ENCODE measurements at regions not wholly inside any gene's neighbourhood (a gene's known extent, or its start where the extent isn't known, plus 50 kb on each side); places are given as distances from the start of the nearest gene placed in this dataset.
A peak's percentile ranks its signal among the peaks of the same experiment; 100 is the strongest.

DNA sequence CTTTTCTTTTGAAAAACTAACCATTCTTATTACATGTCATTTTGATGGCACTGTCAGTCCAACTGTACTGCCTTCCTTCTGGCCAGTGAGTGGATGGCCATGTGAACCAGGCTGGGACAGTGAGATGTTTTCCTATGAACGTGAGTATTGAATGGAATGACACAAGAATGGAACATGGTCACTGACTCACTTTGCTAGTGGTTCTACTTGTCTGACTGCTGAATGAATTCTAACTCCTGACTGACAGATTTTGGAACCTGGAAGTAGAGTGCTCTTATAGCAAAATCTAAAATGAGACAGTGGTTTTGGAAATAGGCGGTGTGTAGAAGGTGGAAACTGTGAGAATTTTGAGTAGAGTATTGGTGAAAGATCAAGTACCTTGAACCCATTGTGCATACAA, 606.9 kb upstream of the KCNMB2 start:
- no peak for DNase-seq (ENCODE audit: extremely low read depth, low read depth)
- TF ChIP-seq, protein P1, sequence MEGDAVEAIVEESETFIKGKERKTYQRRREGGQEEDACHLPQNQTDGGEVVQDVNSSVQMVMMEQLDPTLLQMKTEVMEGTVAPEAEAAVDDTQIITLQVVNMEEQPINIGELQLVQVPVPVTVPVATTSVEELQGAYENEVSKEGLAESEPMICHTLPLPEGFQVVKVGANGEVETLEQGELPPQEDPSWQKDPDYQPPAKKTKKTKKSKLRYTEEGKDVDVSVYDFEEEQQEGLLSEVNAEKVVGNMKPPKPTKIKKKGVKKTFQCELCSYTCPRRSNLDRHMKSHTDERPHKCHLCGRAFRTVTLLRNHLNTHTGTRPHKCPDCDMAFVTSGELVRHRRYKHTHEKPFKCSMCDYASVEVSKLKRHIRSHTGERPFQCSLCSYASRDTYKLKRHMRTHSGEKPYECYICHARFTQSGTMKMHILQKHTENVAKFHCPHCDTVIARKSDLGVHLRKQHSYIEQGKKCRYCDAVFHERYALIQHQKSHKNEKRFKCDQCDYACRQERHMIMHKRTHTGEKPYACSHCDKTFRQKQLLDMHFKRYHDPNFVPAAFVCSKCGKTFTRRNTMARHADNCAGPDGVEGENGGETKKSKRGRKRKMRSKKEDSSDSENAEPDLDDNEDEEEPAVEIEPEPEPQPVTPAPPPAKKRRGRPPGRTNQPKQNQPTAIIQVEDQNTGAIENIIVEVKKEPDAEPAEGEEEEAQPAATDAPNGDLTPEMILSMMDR (IDR thresholded peaks at IDR 0.05; ENCODE audit: low read depth, low read length, missing control alignments) = no peak
- H3K4me3 ChIP-seq (replicated peaks; ENCODE audit: low read depth, low read length) = no peak overlapping the region

DNA sequence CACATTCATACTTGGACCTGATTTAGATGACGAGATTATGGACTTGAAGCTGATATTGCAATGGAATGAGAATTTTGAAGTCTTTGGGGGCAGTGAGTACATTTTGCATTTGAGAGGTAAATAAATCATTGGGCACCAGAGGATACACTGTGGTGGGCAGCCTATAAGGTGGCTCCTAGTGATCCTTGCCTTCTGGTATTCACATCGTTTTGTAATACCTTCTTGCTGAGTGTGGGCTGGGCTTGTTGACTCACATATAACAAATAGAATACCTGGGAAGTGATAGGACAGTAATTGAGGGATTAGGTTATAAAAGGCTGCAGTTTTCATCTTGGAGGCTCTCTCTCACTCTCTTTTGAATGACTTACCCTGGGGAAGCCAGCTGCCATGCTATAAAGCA, 605.5 kb upstream of the KCNMB2 start:
- TF ChIP-seq, protein P1 (IDR thresholded peaks at IDR 0.05; ENCODE audit: low read depth, low read length, missing control alignments) = no peak
- DNase-seq (ENCODE audit: extremely low read depth, low read depth) = no peak
- no peak overlapping the region for H3K4me3 ChIP-seq (replicated peaks; ENCODE audit: low read depth, low read length)

DNA sequence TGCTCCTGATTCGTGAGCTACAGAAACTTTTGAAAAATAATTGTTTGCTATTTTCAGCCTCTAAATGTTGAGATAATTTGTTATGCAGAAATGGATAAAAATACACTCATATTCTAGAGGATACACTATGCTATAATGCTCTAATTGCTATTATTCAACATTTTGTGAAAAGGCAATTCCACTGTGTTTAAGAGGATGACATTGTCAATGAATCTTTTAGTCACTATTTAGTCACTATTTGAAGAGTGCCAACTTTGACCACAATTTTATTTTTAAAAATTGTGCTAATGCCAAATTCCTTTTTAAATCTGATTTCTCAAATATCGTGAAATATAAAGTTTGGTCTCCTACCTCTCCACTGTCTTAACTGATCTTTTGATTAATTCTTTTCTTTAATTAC, 604.9 kb upstream of the KCNMB2 start:
- DNase-seq (ENCODE audit: extremely low read depth, low read depth) = no peak
- H3K4me3 ChIP-seq (replicated peaks; ENCODE audit: low read depth, low read length) = no peak overlapping the region
- TF ChIP-seq, protein P1 (IDR thresholded peaks at IDR 0.05; ENCODE audit: low read depth, low read length, missing control alignments) = no peak

DNA sequence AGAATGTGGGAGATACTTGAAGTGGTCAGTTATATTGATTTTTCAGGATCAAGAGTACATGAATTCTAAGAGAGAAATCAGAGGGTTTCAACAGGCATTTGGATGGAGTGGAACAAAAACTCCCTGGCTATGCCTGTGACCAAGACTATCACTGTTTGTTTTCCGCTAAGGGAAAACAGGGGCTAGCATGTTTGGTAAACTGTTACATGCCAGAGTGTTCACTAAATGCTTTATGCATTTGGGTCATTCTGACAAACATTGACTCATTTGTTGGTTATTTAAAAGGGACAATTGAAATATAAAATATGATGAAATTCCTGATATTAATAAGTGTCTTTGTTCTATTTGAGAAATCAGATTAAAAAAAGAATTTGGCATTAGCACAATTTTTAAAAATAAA, 603.9 kb upstream of the KCNMB2 start:
- TF ChIP-seq, protein P1 (IDR thresholded peaks at IDR 0.05; ENCODE audit: low read depth, low read length, missing control alignments) = no peak
- no peak for DNase-seq (ENCODE audit: extremely low read depth, low read depth)
- no peak overlapping the region for H3K4me3 ChIP-seq (replicated peaks; ENCODE audit: low read depth, low read length)

DNA sequence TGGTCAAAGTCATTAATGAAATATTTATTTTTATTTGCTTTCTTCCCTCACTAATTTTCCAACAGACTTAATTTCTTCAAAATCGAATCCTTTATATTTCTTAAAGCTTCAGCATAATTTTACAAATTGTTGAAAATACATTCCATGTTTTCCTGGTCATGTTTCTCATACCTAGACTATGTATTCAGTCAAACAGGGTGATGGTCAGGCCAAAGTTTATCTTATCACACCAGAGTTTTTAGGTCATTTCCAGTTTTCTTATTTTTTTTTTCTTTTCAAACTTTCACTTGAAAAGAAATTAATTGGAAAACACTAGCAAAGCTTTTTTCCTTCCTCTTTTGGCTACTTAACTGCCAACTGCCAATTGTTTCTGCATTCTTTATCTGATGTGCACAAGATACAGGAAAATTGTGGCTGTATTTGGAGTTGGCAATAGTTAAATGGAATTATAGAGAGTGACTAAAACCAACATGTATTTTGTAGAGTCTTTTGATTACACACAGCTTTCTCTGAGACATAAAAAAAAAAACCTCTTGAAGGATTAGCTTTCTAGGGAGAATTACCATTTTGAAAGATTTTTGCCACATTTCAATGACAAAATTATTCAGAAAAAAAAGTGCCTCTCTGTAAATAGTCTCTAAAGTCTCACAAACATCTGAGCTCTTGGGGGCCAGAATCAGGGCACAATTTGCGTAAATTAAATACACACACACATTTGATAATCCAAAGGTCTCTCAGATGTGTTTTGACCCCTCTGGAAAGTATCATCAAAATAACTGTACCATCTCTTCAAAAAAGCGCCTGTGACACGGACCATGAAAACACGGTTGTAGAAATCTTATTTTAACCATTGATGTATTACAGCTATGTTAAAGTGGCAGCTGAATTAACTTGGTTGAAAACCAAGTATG, 603.2 kb upstream of the KCNMB2 start:
- TF ChIP-seq, protein P1 (IDR thresholded peaks at IDR 0.05; ENCODE audit: low read depth, low read length, missing control alignments) = no peak
- DNase-seq (ENCODE audit: extremely low read depth, low read depth) = no peak
- no peak overlapping the region for H3K4me3 ChIP-seq (replicated peaks; ENCODE audit: low read depth, low read length)

DNA sequence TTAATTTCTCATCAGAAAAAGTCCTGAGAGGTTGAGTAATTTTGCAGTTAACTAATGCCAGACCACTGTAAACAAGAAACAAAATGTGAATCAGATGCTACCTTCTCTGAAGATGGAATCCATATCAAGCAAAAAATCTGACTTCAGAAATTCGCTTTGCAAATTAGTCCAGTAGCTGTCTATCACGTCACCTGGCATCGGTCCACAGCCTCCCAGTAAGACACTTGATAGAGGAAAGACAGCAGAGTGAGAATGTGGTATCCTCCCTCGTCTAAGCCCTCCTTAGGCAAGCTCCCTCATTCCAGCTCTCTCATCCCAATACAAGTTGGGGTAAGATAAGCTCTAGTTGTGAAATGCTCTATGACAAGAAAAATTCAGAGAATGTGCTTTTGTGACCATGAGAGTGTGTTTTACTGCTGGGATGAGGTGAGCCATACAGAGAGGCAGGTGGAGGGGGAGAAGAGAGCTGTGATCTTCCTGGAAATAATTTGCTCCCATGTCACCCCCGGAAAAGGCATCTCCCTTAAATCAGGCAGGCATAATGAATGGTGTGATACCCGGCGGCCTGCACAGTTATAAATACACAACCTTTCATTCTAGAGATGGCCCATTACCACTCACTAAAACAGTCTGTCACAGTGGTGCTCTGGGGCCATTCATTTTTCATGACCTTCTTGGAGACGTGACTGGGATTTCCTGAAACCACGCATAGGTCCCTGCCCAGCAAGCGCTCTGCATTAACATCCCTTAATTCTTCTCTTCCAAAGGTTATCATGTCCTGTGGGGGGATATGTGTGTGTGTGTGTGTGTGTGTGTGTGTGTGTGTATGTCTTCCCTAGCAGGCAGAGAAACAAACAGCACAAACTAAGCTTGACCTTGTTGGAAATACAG, 602.0 kb upstream of the KCNMB2 start:
- no peak overlapping the region for H3K4me3 ChIP-seq (replicated peaks; ENCODE audit: low read depth, low read length)
- DNase-seq (ENCODE audit: extremely low read depth, low read depth) = peak; percentile 16
- TF ChIP-seq, protein P1 (IDR thresholded peaks at IDR 0.05; ENCODE audit: low read depth, low read length, missing control alignments) = no peak

Data from HFF-Myc (cell line).